ENCODE measurements at regions not wholly inside any gene's neighbourhood (a gene's known extent, or its start where the extent isn't known, plus 50 kb on each side); places are given as distances from the start of the nearest gene placed in this dataset.

GRCh38 chr9:117825609-117826347 is 121.6 kb downstream of the TLR4 start:
- TF ChIP-seq NR1H2 (CRISPR knock-in tag; IDR thresholded peaks at IDR 0.05) (no peak), ZNF219 (CRISPR knock-in tag; IDR thresholded peaks at IDR 0.05; ENCODE audit: borderline replicate concordance) (no peak), CDX4 (CRISPR knock-in tag; IDR thresholded peaks at IDR 0.05; ENCODE audit: borderline replicate concordance) (no peak), SOX15 (CRISPR knock-in tag; IDR thresholded peaks at IDR 0.05) (no peak), ETV6 (CRISPR knock-in tag; IDR thresholded peaks at IDR 0.05) (no peak), ESRRA (CRISPR knock-in tag; IDR thresholded peaks at IDR 0.05; ENCODE audit: borderline replicate concordance) (no peak), USF2 (CRISPR knock-in tag; IDR thresholded peaks at IDR 0.05) (no peak)
- Mint-ChIP-seq H3K27ac (no peak overlapping the region), H3K36me3 (no peaks in the 10 kb centered on the region), H3K27me3 (ENCODE audit: low read depth) (no peaks in the 10 kb centered on the region), H3K4me1 (peaks cover 9% of the 10 kb centered on the region), H3K4me3 (no peak overlapping the region), H3K9me3 (no peaks in the 10 kb centered on the region)
- ChIA-PET POLR2A (interaction anchor here (0.7 kb wide), 1 partner anchor 673 kb away, joined by 7 read pairs; no protein-coding TSS in a partner anchor), CTCF (interaction anchor here (0.5 kb wide), 1 partner anchor 414 kb away, joined by 4 read pairs; no protein-coding TSS in a partner anchor)
- DNase-seq (ENCODE audit: low spot score) (no peak), ATAC-seq (no peak)

GRCh38 chr9:117826837-117827236 is 122.6 kb downstream of the TLR4 start:
- H3K4me1 Mint-ChIP-seq = peaks cover 6% of the 10 kb centered on the region
- H3K36me3 Mint-ChIP-seq = no peaks in the 10 kb centered on the region
- H3K27ac Mint-ChIP-seq = no peak overlapping the region
- CTCF ChIA-PET = no interaction called here
- no peaks in the 10 kb centered on the region for H3K27me3 Mint-ChIP-seq (ENCODE audit: low read depth)
- ATAC-seq = no peak
- no peaks in the 10 kb centered on the region for H3K9me3 Mint-ChIP-seq
- DNase-seq (ENCODE audit: low spot score) = no peak
- H3K4me3 Mint-ChIP-seq = no peak overlapping the region
- TF ChIP-seq ZNF671 (CRISPR knock-in tag; IDR thresholded peaks at IDR 0.05) = no peak
- no peak for TF ChIP-seq ATF1 (CRISPR knock-in tag; IDR thresholded peaks at IDR 0.05)
- no peak for TF ChIP-seq NFYB (CRISPR knock-in tag; conservative IDR thresholded peaks at IDR 0.05; ENCODE audit: low read depth)
- TF ChIP-seq GTF2I (CRISPR knock-in tag; conservative IDR thresholded peaks at IDR 0.05) = no peak
- no peak for TF ChIP-seq CBFB (CRISPR knock-in tag; IDR thresholded peaks at IDR 0.05; ENCODE audit: low read depth)
- TF ChIP-seq ZMAT4 (CRISPR knock-in tag; IDR thresholded peaks at IDR 0.05) = no peak
- TF ChIP-seq E2F5 (CRISPR knock-in tag; IDR thresholded peaks at IDR 0.05) = no peak
- no peak for TF ChIP-seq FOXP1 (CRISPR knock-in tag; IDR thresholded peaks at IDR 0.05; ENCODE audit: borderline replicate concordance)
- TF ChIP-seq ZSCAN18 (CRISPR knock-in tag; IDR thresholded peaks at IDR 0.05) = no peak
- TF ChIP-seq GABPB1 (CRISPR knock-in tag; IDR thresholded peaks at IDR 0.05) = no peak
- no peak for TF ChIP-seq ATF2 (CRISPR knock-in tag; IDR thresholded peaks at IDR 0.05; ENCODE audit: borderline replicate concordance, low read depth)
- POLR2A ChIA-PET = interaction anchor here (0.6 kb wide), 1 partner anchor 217 kb away, joined by 4 read pairs; no protein-coding TSS in a partner anchor

All from WTC11 (cell line).